ENCODE measurements at regions not wholly inside any gene's neighbourhood (a gene's known extent, or its start where the extent isn't known, plus 50 kb on each side); places are given as distances from the start of the nearest gene placed in this dataset.

- no peak overlapping the region for H3K27ac ChIP-seq (ENCODE audit: insufficient read depth, low read depth, low read length)
- no peaks in the 10 kb centered on the region for H3K9me1 ChIP-seq (replicated peaks; ENCODE audit: control insufficient read depth, extremely low read depth, insufficient read depth, low read length)
- ChIA-PET CTCF (no interaction called here), POLR2A (no interaction called here)
- no peaks in the 10 kb centered on the region for H4K20me1 ChIP-seq (replicated peaks; ENCODE audit: control insufficient read depth, extremely low read depth, insufficient read depth, low read length)
- intact Hi-C loops (cut with micrococcal nuclease), result no loop called here
- DNase-seq (ENCODE audit: low read depth, low spot score), result no peak
- H3K4me2 ChIP-seq (ENCODE audit: insufficient read depth, low read length), result no peak overlapping the region
- H3K4me3 ChIP-seq (replicated peaks in 1 of 3; ENCODE audit: insufficient read depth in 1 of 3, low read depth in 1 of 3, low read length in 3 of 3), result no peak overlapping the region
- H3K4me1 ChIP-seq (ENCODE audit: control insufficient read depth, extremely low read depth, insufficient read depth, low read length), result no peaks in the 10 kb centered on the region
- no peak overlapping the region for H2AFZ ChIP-seq (ENCODE audit: low read depth, low read length)
- no TSS peak for BruUV-seq (replicated peaks)
- TF ChIP-seq, protein P1, sequence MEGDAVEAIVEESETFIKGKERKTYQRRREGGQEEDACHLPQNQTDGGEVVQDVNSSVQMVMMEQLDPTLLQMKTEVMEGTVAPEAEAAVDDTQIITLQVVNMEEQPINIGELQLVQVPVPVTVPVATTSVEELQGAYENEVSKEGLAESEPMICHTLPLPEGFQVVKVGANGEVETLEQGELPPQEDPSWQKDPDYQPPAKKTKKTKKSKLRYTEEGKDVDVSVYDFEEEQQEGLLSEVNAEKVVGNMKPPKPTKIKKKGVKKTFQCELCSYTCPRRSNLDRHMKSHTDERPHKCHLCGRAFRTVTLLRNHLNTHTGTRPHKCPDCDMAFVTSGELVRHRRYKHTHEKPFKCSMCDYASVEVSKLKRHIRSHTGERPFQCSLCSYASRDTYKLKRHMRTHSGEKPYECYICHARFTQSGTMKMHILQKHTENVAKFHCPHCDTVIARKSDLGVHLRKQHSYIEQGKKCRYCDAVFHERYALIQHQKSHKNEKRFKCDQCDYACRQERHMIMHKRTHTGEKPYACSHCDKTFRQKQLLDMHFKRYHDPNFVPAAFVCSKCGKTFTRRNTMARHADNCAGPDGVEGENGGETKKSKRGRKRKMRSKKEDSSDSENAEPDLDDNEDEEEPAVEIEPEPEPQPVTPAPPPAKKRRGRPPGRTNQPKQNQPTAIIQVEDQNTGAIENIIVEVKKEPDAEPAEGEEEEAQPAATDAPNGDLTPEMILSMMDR (IDR thresholded peaks at IDR 0.05; ENCODE audit: extremely low read depth in 1 of 2, insufficient read depth in 1 of 2, low read depth in 1 of 2, low read length in 2 of 2), result no peak
- TF ChIP-seq MAX (IDR thresholded peaks at IDR 0.05; ENCODE audit: insufficient read depth, insufficient read length) (no peak), EZH2 (IDR thresholded peaks at IDR 0.05; ENCODE audit: borderline replicate concordance, low read depth, low read length, severe bottlenecking) (no peak), POLR2A (IDR thresholded peaks at IDR 0.05; ENCODE audit: low read depth, low read length) (no peak), MYC (IDR thresholded peaks at IDR 0.05; ENCODE audit: low read depth, low read length) (no peak)
- FAIRE-seq, result no peak
- no peaks in the 10 kb centered on the region for H3K9me3 ChIP-seq (replicated peaks; ENCODE audit: control insufficient read depth, insufficient read depth, low read length)
- no peaks in the 10 kb centered on the region for H3K36me3 ChIP-seq (ENCODE audit: control insufficient read depth in 2 of 2, extremely low read depth in 1 of 2, insufficient read depth in 2 of 2, low read length in 2 of 2)
- no peak overlapping the region for H3K9ac ChIP-seq (replicated peaks; ENCODE audit: extremely low read depth, insufficient read depth, low read length)
- no peaks in the 10 kb centered on the region for H3K79me2 ChIP-seq (ENCODE audit: control insufficient read depth, insufficient read depth, low read length)
- dilution Hi-C loops (cut with MboI; ENCODE audit: extremely low pct_ligation_motif_present, low sequenced_read_pairs), result no loop called here
- no peaks in the 10 kb centered on the region for H3K27me3 ChIP-seq (ENCODE audit: control insufficient read depth in 2 of 2, insufficient read depth in 2 of 2, low read length in 2 of 2)
Observed at GRCh38 chr20:25135031-25135430, 53.1 kb upstream of the VSX1 start.

DNA sequence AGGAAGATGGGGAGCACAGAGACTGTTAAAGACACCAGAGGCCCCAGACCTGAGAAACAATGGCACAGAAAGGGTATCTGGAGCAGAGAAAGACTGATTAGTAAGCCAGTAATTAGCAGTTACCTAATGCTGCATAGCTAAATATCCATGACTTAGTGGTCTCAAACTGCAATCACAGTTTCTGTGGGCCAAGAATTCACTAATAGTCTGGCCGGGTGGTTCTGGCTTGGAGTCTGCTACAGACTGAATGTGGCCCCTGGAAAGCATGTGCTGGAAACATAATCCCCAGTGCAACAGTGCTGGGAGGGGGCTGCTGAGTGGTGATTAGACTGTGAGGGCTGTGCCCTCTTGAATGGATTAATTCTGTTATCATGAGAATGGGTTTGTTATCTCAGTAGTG, 54.1 kb upstream of the VSX1 start:
- H3K79me2 ChIP-seq (ENCODE audit: control insufficient read depth, insufficient read depth, low read length), result no peaks in the 10 kb centered on the region
- intact Hi-C loops (cut with micrococcal nuclease), result no loop called here
- FAIRE-seq (no peak), DNase-seq (ENCODE audit: low read depth, low spot score) (no peak)
- POLR2A ChIA-PET, result no interaction called here
- H3K9ac ChIP-seq (replicated peaks; ENCODE audit: extremely low read depth, insufficient read depth, low read length), result no peak overlapping the region
- H3K4me1 ChIP-seq (ENCODE audit: control insufficient read depth, extremely low read depth, insufficient read depth, low read length), result no peaks in the 10 kb centered on the region
- H3K4me2 ChIP-seq (ENCODE audit: insufficient read depth, low read length), result no peak overlapping the region
- H3K4me3 ChIP-seq (replicated peaks in 1 of 3; ENCODE audit: insufficient read depth in 1 of 3, low read depth in 1 of 3, low read length in 3 of 3), result no peak overlapping the region
- no peaks in the 10 kb centered on the region for H3K36me3 ChIP-seq (ENCODE audit: control insufficient read depth in 2 of 2, extremely low read depth in 1 of 2, insufficient read depth in 2 of 2, low read length in 2 of 2)
- no peak overlapping the region for H2AFZ ChIP-seq (ENCODE audit: low read depth, low read length)
- TF ChIP-seq MYC (IDR thresholded peaks at IDR 0.05; ENCODE audit: low read depth, low read length), result no peak
- TF ChIP-seq GATA2 (IDR thresholded peaks at IDR 0.05; ENCODE audit: insufficient read depth, insufficient read length, low read depth, low read length), result no peak
- TF ChIP-seq EZH2 (IDR thresholded peaks at IDR 0.05; ENCODE audit: borderline replicate concordance, low read depth, low read length, severe bottlenecking), result no peak
- no peak for TF ChIP-seq MAX (IDR thresholded peaks at IDR 0.05; ENCODE audit: insufficient read depth, insufficient read length)
- TF ChIP-seq, protein P1 (IDR thresholded peaks at IDR 0.05; ENCODE audit: extremely low read depth in 1 of 2, insufficient read depth in 1 of 2, low read depth in 1 of 2, low read length in 2 of 2), result no peak
- no peak for TF ChIP-seq JUN (IDR thresholded peaks at IDR 0.05; ENCODE audit: borderline replicate concordance, insufficient read depth, insufficient read length, low read depth)
- TF ChIP-seq POLR2A (IDR thresholded peaks at IDR 0.05; ENCODE audit: low read depth, low read length), result no peak
- TF ChIP-seq POLR2AphosphoS5 (IDR thresholded peaks at IDR 0.05; ENCODE audit: insufficient read depth, low read depth, low read length), result no peak
- TF ChIP-seq FOS (IDR thresholded peaks at IDR 0.05; ENCODE audit: borderline replicate concordance, insufficient read depth, low read length), result no peak
- H4K20me1 ChIP-seq (replicated peaks; ENCODE audit: control insufficient read depth, extremely low read depth, insufficient read depth, low read length), result no peaks in the 10 kb centered on the region
- no peaks in the 10 kb centered on the region for H3K27me3 ChIP-seq (ENCODE audit: control insufficient read depth in 2 of 2, insufficient read depth in 2 of 2, low read length in 2 of 2)
- no peaks in the 10 kb centered on the region for H3K9me1 ChIP-seq (replicated peaks; ENCODE audit: control insufficient read depth, extremely low read depth, insufficient read depth, low read length)
- BruUV-seq (replicated peaks), result no TSS peak
- no peaks in the 10 kb centered on the region for H3K9me3 ChIP-seq (replicated peaks; ENCODE audit: control insufficient read depth, insufficient read depth, low read length)
- CTCF ChIA-PET, result interaction anchor here (0.8 kb wide), 1 partner anchor 1199 kb away, joined by 3 read pairs; no protein-coding TSS in a partner anchor
- dilution Hi-C loops (cut with MboI; ENCODE audit: extremely low pct_ligation_motif_present, low sequenced_read_pairs), result no loop called here
- H3K27ac ChIP-seq (ENCODE audit: insufficient read depth, low read depth, low read length), result no peak overlapping the region
